ENCODE measurements at regions not wholly inside any gene's neighbourhood (a gene's known extent, or its start where the extent isn't known, plus 50 kb on each side); places are given as distances from the start of the nearest gene placed in this dataset.
A peak's percentile ranks its signal among the peaks of the same experiment; 100 is the strongest.
"Not testable (repeated sequence)": the region's sequence is repeated elsewhere in the genome, so short reads cannot be mapped to it uniquely, and the experiment has no call there.

DNA sequence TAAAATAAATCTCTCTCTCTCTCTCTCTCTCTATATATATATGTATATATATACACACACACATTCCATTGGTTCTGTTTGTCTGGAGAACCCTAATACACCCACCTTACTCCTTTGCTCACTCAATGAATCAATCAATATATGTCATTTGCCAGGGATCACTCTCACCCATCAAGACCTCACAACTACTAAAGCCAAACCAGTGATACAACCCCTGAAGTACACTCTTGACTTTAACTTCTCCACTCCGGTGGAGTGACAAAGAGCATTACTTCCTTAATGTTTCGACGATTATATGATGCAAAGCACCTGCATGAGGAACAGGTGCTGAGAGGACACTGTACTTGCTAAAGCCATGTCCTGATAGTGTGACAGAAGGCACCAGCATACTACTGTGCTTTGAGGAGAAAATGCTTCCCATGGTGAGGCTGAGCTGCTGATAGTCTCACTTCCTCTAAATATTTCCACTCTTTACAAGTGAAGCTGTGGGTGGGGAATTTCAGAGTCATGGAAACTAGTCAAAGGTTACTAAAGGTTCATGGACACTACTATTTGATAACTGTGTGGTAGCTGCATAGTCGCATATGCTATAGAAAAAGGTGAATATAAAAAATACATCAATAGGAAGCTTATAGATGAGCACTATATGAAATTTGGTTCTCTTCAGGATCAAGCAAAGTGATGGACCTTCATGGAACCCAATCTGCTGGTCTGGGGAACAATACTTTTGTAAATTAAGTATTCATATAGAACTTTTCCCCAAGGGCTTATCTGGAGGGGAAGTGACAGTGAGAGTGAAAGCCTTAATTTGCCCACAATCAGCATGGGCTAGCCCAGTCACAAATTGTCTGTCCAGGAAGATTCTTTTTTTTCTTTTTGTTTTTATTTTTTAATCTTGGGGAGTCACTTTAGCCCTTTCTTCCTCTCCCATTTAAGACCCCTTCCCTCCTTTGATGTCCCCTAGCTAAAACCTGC lies 141.9 kb upstream of the NEDD9 start:
- H3K4me3 Mint-ChIP-seq: no peak overlapping the region
- DNase-seq (no peak), ATAC-seq (peak; percentile 50)
- H3K36me3 Mint-ChIP-seq: peaks cover 66% of the 10 kb centered on the region
- H3K27ac Mint-ChIP-seq: no peak overlapping the region
- no peaks in the 10 kb centered on the region for H3K27me3 Mint-ChIP-seq
- CTCF ChIA-PET: interaction anchor here (1.3 kb wide), 2 partner anchors 9 to 122 kb away, joined by 4 read pairs; no protein-coding TSS in a partner anchor
- H3K9me3 Mint-ChIP-seq (ENCODE audit: low read depth): peaks cover 4% of the 10 kb centered on the region
- H3K4me1 Mint-ChIP-seq: peaks cover 52% of the 10 kb centered on the region

DNA sequence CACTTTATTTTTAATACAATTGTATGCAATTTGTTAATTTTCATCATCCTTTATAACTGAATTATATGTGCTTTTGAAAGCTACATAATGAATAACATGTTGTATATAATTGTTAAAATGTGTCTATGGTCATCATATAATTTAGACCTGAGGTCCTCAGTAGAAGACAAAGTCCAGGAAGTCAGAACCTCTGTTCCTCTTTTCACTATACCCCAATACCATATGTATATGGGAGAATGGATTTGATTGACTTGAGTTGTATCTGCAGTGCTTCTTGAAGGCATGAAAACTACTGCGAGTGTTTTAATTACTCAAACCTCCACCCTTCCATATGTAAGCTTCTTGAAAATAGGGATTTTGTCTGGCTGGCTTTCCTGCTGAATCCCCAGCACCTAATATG lies 140.7 kb upstream of the NEDD9 start:
- no peak overlapping the region for H3K4me3 Mint-ChIP-seq
- H3K27ac Mint-ChIP-seq: no peak overlapping the region
- CTCF ChIA-PET: interaction anchor here (1.3 kb wide), 1 partner anchor 123 kb away, joined by 4 read pairs; no protein-coding TSS in a partner anchor
- ATAC-seq (no peak), DNase-seq (no peak)
- peaks cover 65% of the 10 kb centered on the region for H3K36me3 Mint-ChIP-seq
- H3K4me1 Mint-ChIP-seq: peaks cover 61% of the 10 kb centered on the region
- no peaks in the 10 kb centered on the region for H3K27me3 Mint-ChIP-seq
- H3K9me3 Mint-ChIP-seq (ENCODE audit: low read depth): peaks cover 4% of the 10 kb centered on the region

DNA sequence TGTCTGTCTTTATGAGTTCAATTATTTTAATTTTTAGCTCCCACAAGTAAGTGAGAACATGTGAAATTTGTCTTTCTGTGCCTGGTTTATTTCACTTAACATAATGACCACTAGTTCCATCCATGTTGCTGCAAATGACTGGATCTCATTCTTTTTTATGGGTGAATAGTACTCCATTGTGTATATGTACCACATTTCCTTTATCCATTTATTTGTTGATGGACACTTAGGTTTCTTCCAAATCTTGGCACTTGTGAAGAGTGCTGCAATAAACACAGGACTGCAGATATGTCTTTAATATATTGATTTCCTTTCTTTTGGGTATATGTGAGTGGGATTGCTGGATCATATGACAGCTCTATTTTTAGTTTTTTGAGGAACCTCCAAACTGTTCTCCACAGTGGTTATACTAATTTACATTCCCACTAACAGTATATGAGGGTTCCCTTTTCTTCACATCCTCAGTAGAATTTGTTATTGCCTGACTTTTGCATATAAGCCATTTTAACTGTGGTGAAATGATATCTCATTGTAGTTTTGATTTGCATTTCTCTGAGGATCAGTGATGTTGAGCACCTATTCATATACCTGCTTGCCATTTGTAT lies 139.8 kb upstream of the NEDD9 start:
- H3K4me3 Mint-ChIP-seq; H3K27ac Mint-ChIP-seq; DNase-seq; ATAC-seq; H3K9me3 Mint-ChIP-seq (ENCODE audit: low read depth); CTCF ChIA-PET; H3K27me3 Mint-ChIP-seq: not testable (repeated sequence)
- H3K36me3 Mint-ChIP-seq: peaks cover 57% of the 10 kb centered on the region
- peaks cover 62% of the 10 kb centered on the region for H3K4me1 Mint-ChIP-seq

DNA sequence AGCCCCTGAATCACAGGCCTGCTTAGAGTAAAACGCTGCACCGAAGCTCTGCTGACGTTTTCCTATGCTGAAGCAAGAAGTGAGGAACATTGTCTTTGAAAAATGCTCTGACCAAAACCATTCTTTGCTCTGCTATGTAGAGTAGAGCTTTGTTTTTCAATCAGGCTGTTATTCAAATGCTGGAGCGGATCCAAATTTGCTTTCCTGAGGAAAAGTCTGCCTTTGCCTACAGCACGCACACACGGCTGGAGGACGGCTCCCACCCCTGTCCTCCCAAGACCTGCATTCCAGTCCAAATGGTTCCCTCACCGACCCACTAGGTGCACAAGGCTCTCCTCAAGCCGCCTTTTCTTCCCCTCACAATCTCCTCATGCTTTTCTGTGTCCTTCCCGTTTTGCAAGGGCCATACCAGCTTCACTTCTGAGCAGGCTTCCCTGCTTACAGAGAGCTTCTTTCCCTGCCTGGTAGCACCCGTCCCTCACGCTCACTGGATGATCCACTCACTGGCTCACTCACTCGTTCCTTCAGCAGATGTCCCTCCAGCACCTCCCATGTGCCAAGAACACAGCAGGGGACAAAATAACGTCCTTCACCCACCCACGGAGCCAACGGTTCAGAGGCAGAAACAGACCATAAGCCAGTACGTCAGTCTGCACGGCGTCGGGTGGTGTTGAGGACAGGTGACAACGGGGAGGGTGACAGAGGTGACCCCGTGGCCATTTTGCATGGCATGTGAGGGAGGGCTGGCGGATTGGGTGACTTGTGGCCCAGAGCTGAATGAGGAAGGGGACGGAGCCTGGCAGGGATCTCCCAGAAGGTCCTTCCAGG lies 137.9 kb upstream of the NEDD9 start:
- Mint-ChIP-seq H3K27me3 (no peaks in the 10 kb centered on the region), H3K27ac (no peak overlapping the region), H3K9me3 (ENCODE audit: low read depth) (no peaks in the 10 kb centered on the region), H3K36me3 (peaks cover 48% of the 10 kb centered on the region), H3K4me3 (no peak overlapping the region), H3K4me1 (peaks cover 71% of the 10 kb centered on the region)
- CTCF ChIA-PET: no interaction called here
- ATAC-seq (no peak), DNase-seq (no peak)

DNA sequence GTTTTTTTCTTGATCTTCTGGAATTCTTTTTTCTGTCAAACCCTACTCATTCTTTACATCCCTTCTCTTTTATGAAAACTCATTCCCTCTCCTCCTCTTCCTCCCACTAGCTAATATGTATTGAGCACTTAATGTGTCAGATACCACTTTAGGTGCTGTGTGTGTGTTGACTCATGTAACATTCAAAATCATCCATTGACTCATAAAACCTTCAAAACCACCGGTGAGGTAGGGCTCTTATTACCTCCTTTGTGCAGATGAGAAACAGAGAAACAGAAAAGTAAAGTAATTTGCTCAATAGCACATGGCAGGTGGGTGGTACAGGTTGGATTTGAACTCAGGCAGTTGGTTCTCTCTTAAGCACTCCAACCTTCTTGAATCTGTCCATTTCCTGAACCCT lies 136.3 kb upstream of the NEDD9 start:
- peak; percentile 61 for ATAC-seq
- H3K4me3 Mint-ChIP-seq: no peak overlapping the region

DNA sequence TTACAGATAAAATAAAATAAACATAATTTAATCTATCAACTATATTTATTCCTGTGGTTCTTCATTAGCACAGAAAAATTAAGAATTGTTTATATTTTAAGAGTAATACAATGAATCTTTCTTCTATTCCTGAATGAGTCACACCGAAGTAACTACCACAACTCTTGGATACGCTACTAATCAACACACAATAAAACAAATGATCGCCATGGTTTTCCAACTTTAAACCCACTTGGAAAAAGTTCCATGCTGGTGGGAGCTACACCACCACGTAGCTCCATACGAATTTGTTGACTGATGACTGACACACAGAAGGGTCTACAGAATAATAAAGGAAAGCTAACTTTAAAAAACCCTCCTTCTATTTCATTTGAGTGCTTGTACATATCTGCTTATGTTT lies 135.8 kb upstream of the NEDD9 start:
- ATAC-seq (no peak), DNase-seq (no peak)
- Mint-ChIP-seq H3K27me3 (no peaks in the 10 kb centered on the region), H3K9me3 (ENCODE audit: low read depth) (no peaks in the 10 kb centered on the region), H3K4me3 (no peak overlapping the region), H3K36me3 (peaks cover 49% of the 10 kb centered on the region), H3K27ac (no peak overlapping the region), H3K4me1 (peaks cover 76% of the 10 kb centered on the region)
- CTCF ChIA-PET: interaction anchor here (1.2 to 4.2 kb wide), 3 partner anchors 11 to 23 kb away, joined by 3 to 23 read pairs (median 11); no protein-coding TSS in a partner anchor

More for the DNA sequence above, 136.3 kb upstream of the NEDD9 start:
- CTCF ChIA-PET: interaction anchor here (1.2 to 4.2 kb wide), 3 partner anchors 11 to 23 kb away, joined by 3 to 23 read pairs (median 11); no protein-coding TSS in a partner anchor
- Mint-ChIP-seq H3K27me3 (no peaks in the 10 kb centered on the region), H3K36me3 (peaks cover 47% of the 10 kb centered on the region), H3K9me3 (ENCODE audit: low read depth) (no peaks in the 10 kb centered on the region), H3K27ac (peak overlapping the region; percentile 70), H3K4me1 (peaks cover 72% of the 10 kb centered on the region)
- peak; percentile 46 for DNase-seq

DNA sequence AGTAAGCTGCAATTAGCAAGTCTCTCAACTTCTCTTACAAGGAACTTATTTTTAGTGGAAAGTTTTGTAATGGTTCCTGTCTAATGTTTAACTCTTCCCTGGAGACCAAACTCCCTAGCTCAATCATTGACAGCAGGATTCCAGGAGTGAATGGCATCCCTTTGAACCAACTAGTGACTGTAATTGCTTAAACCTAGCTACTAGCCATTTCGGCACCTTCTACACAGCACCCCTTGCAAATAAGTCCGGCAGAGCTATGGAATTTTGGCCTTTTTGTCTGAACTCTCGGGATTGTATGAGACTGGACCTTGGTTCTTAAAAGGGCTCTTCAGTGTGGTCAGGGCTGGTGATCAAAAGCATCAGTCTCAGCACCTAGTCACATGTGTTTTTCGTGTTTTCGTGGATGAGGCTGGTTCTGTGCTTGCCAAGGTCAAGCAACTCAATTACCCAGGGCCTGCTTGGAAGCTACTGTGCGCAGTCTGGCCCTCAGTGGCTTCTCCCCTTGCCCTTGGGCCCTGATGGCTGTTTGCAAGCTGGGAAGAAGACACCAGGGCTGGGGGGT lies 135.3 kb upstream of the NEDD9 start:
- Mint-ChIP-seq H3K27me3 (no peaks in the 10 kb centered on the region), H3K4me1 (peaks cover 80% of the 10 kb centered on the region), H3K36me3 (peaks cover 52% of the 10 kb centered on the region), H3K9me3 (ENCODE audit: low read depth) (no peaks in the 10 kb centered on the region), H3K4me3 (peak overlapping the region; percentile 56), H3K27ac (peak overlapping the region; percentile 89)
- CTCF ChIA-PET: interaction anchor here (1.1 to 4.2 kb wide), 6 partner anchors 12 to 165 kb away, joined by 3 to 23 read pairs (median 4); no protein-coding TSS in a partner anchor
- ATAC-seq (no peak), DNase-seq (no peak)

DNA sequence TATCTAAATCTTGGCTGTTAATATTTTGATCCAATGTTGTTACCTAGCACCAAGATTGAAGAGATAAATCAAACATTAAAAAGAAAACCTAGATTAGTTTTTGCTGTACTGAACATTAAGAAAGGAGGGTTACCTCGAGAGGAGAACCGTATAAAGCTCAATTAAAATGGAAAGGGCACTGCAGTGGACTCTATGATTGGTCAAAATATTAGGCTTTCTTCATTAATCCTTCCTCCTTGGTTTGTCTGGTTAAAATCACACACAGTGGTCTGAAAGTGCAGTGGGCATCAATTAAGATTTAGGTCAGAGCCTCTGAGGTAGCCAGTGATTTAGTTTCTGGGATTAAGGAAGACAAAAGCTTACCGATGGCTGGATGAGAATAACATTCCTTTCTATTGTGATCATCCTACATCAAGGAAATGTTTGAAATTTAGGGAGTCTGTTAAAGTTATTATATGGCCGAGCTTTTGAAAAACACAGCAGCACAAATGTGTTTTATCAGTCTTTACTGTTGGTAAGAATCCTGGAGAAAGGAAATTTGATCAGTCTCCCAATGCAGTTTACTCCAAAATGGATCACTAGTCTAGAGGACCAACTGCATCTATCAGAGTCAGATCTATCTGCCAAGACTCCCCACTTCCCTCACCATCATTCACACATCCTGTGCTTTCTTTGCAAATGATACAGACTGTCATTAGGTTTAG lies 134.6 kb upstream of the NEDD9 start:
- no peaks in the 10 kb centered on the region for H3K9me3 Mint-ChIP-seq (ENCODE audit: low read depth)
- H3K4me1 Mint-ChIP-seq: peaks cover 83% of the 10 kb centered on the region
- H3K27me3 Mint-ChIP-seq: no peaks in the 10 kb centered on the region
- CTCF ChIA-PET: interaction anchor here (1.1 to 4.2 kb wide), 5 partner anchors 12 to 165 kb away, joined by 3 to 23 read pairs (median 4); no protein-coding TSS in a partner anchor
- H3K27ac Mint-ChIP-seq: peak overlapping the region; percentile 89
- peak overlapping the region; percentile 56 for H3K4me3 Mint-ChIP-seq
- ATAC-seq (peak; percentile 24), DNase-seq (no peak)
- H3K36me3 Mint-ChIP-seq: peaks cover 52% of the 10 kb centered on the region

DNA sequence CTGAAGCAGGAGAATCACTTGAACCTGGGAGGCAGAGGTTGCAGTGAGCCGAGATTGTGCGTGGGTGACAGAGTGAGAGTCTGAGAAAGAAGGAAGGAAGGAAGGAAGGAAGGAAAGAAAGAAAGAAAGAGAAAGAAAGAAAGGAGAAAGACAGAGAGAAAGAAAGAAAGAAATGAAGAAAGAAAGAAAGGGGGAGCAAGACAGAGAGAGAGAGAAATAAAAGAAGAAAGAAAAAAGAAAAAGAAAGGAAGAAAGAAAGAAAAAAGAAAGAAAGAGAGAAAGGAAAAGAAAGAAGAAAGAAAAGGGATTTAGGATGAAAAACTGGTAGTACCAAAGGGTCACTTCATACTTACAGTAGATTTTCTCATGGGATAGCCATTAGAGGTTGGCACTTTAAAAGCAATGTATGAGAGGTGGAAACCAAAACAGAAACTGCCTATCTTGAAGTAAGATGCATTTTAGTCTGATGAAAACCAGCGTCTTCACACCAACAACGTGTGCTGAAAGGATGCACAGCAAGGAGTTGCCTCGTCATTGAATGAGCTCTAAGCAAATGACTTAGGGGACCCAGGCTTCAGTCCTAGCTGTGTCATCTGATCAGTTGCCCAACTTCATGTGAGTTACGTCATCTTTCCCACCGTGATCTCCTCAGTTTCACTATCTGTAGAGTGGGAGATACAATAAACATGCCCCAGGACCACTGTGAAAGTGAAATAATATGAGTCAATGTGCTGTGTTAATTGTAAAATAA lies 133.9 kb upstream of the NEDD9 start:
- H3K4me1 Mint-ChIP-seq: peaks cover 83% of the 10 kb centered on the region
- peaks cover 57% of the 10 kb centered on the region for H3K36me3 Mint-ChIP-seq
- H3K4me3 Mint-ChIP-seq: peak overlapping the region; percentile 56
- CTCF ChIA-PET: interaction anchor here (1.5 to 4.2 kb wide), 3 partner anchors 12 to 88 kb away, joined by 4 to 23 read pairs (median 11); no protein-coding TSS in a partner anchor
- DNase-seq (peak; percentile 84), ATAC-seq (peak; percentile 92)
- peak overlapping the region; percentile 89 for H3K27ac Mint-ChIP-seq
- peaks cover under 1% of the 10 kb centered on the region for H3K9me3 Mint-ChIP-seq (ENCODE audit: low read depth)
- no peaks in the 10 kb centered on the region for H3K27me3 Mint-ChIP-seq

DNA sequence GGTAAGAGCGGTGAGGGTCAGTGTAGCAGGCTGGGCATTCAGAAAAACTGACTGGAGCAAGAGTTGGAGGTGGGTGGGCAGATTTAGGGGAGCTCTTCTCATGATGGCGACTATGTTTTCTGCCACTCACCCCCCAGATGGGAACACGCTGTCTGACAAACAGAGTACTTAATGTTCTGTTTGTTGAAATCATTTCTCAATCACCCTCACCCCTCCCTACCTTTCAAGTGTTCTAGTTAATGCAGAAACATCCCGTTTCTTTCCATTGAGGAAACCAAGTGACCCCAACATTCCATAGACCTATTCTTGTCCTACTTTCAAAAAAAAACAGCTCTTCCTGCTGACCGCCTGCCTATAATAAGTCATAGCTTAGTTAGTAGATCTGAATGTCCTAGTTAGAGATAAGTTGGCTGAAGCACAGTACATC lies 132.5 kb upstream of the NEDD9 start:
- H3K27ac Mint-ChIP-seq: peak overlapping the region; percentile 24
- H3K4me1 Mint-ChIP-seq: peaks cover 78% of the 10 kb centered on the region
- peaks cover 10% of the 10 kb centered on the region for H3K9me3 Mint-ChIP-seq (ENCODE audit: low read depth)
- no peaks in the 10 kb centered on the region for H3K27me3 Mint-ChIP-seq
- DNase-seq (no peak), ATAC-seq (no peak)
- H3K4me3 Mint-ChIP-seq: no peak overlapping the region
- CTCF ChIA-PET: interaction anchor here (0.7 to 4.2 kb wide), 5 partner anchors 9 to 193 kb away, joined by 3 to 23 read pairs (median 4); no protein-coding TSS in a partner anchor
- H3K36me3 Mint-ChIP-seq: peaks cover 63% of the 10 kb centered on the region

DNA sequence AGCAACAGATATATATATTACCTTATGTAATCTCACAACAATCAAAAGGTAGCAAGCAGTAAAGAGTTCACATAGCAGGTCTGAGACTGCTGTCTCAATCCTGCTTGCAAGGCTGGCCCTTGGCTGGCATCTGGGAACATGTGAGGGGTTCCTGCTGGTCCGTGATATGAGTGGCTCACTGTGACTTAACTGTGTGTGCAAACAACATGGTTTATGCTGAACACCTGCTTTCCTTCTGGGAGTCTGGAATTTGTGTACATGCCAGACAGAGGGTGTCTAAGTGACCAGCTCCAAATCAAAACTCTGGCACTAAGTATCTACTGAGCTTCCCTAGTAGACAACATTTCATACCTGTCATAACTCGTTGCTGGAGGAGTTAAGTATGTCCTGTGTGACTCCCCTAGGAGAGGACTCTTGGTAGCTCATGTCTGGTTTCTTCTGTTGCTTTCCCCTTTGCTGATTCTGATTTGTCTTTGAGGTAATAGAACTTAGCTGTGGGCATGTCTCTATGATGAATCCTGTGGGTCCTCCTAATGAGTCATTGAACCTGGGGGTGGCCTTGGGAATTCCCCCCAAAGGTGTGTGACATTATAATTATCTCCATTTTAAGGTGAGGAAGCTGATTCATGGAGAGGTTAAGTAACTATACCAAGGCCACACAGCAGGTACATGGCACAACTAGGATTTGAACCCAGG lies 131.6 kb upstream of the NEDD9 start:
- H3K9me3 Mint-ChIP-seq (ENCODE audit: low read depth): peaks cover 14% of the 10 kb centered on the region
- H3K4me3 Mint-ChIP-seq: no peak overlapping the region
- H3K27ac Mint-ChIP-seq: no peak overlapping the region
- H3K27me3 Mint-ChIP-seq: no peaks in the 10 kb centered on the region
- DNase-seq (peak; percentile 44), ATAC-seq (no peak)
- peaks cover 68% of the 10 kb centered on the region for H3K36me3 Mint-ChIP-seq
- peaks cover 78% of the 10 kb centered on the region for H3K4me1 Mint-ChIP-seq
- CTCF ChIA-PET: interaction anchor here (0.8 to 1.6 kb wide), 3 partner anchors 10 to 192 kb away, joined by 3 to 4 read pairs (median 3); no protein-coding TSS in a partner anchor
